ENCODE measurements at regions not wholly inside any gene's neighbourhood (a gene's known extent, or its start where the extent isn't known, plus 50 kb on each side); places are given as distances from the start of the nearest gene placed in this dataset.
"Not testable (repeated sequence)": the region's sequence is repeated elsewhere in the genome, so short reads cannot be mapped to it uniquely, and the experiment has no call there.

- peaks cover 10% of the 10 kb centered on the region for H3K27me3 Mint-ChIP-seq
- DNase-seq; POLR2A ChIA-PET; H3K36me3 Mint-ChIP-seq (ENCODE audit: low read depth); H3K9me3 Mint-ChIP-seq; H3K4me1 Mint-ChIP-seq; H3K4me3 Mint-ChIP-seq; H3K27ac Mint-ChIP-seq; CTCF ChIA-PET: not testable (repeated sequence)
Measured at GRCh38 chr4:55696424-55696823, 60.3 kb upstream of the NMU start.

- POLR2A ChIA-PET = no interaction called here
Measured at GRCh38 chr4:55706541-55706940, 70.4 kb upstream of the NMU start.

DNA sequence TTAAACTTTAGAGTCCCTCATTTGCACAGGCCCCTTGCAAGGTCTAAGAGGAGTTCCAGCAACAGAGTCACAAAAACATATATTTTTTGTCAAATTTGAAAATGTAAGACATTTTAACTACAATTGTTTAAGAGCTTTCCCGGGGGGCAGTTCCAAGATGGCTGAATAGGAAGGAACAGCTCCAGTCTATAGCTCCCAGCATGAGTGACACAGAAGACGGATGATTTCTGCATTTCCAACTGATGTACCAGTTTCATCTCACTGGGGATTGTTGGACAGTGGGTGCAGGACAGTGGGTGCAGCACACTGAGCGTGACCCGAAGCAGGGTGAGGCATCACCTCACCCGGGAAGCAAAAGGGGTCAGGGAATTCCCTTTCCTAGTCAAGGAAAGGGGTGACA, 71.4 kb upstream of the NMU start:
- Mint-ChIP-seq H3K27me3 (peaks cover 16% of the 10 kb centered on the region), H3K36me3 (ENCODE audit: low read depth) (no peaks in the 10 kb centered on the region), H3K9me3 (no peaks in the 10 kb centered on the region), H3K4me1 (peaks cover 3% of the 10 kb centered on the region), H3K27ac (no peak overlapping the region), H3K4me3 (no peak overlapping the region)
- ChIA-PET CTCF (no interaction called here), POLR2A (no interaction called here)
- DNase-seq = no peak

More at GRCh38 chr4:55706541-55706940, 70.4 kb upstream of the NMU start:
- Mint-ChIP-seq H3K4me1 (peaks cover 3% of the 10 kb centered on the region), H3K4me3 (no peak overlapping the region), H3K9me3 (no peaks in the 10 kb centered on the region), H3K36me3 (ENCODE audit: low read depth) (no peaks in the 10 kb centered on the region), H3K27ac (no peak overlapping the region), H3K27me3 (peaks cover 14% of the 10 kb centered on the region)
- no peak for DNase-seq
- CTCF ChIA-PET = no interaction called here

DNA sequence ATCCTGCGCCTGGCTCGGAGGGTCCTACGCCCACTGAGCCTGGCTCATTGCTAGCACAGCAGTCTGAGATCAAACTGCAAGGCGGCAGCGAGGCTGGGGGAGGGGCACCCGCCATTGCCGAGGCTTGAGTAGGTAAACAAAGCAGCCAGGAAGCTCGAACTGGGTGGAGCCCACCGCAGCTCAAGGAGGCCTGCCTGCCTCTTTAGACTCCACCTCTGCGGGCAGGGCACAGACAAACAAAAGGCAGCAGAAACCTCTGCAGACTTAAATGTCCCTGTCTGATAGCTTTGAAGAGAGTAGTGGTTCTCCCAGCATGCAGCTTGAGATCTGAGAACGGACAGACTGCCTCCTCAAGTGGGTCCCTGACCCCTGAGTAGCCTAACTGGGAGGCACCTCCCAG, 71.9 kb upstream of the NMU start:
- H3K4me3 Mint-ChIP-seq; POLR2A ChIA-PET; H3K4me1 Mint-ChIP-seq; H3K9me3 Mint-ChIP-seq; H3K36me3 Mint-ChIP-seq (ENCODE audit: low read depth); CTCF ChIA-PET; H3K27ac Mint-ChIP-seq: not testable (repeated sequence)
- DNase-seq = peak; percentile 20
- peaks cover 16% of the 10 kb centered on the region for H3K27me3 Mint-ChIP-seq

DNA sequence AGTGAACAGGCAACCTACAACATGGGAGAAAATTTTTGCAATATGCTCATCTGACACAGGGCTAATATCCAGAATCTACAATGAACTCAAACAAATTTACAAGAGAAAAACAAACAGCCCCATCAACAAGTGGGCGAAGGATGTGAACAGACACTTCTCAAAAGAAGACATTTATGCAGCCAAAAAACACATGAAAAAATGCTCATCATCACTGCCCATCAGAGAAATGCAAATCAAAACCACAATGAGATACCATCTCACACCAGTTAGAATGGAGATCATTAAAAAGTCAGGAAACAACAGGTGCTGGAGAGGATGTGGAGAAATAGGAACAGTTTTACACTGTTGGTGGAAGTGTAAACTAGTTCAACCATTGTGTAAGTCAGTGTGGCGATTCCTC, 76.7 kb upstream of the NMU start:
- POLR2A ChIA-PET; H3K27me3 Mint-ChIP-seq; H3K4me3 Mint-ChIP-seq; H3K4me1 Mint-ChIP-seq; H3K36me3 Mint-ChIP-seq (ENCODE audit: low read depth); H3K27ac Mint-ChIP-seq; H3K9me3 Mint-ChIP-seq; CTCF ChIA-PET; DNase-seq: not testable (repeated sequence)

DNA sequence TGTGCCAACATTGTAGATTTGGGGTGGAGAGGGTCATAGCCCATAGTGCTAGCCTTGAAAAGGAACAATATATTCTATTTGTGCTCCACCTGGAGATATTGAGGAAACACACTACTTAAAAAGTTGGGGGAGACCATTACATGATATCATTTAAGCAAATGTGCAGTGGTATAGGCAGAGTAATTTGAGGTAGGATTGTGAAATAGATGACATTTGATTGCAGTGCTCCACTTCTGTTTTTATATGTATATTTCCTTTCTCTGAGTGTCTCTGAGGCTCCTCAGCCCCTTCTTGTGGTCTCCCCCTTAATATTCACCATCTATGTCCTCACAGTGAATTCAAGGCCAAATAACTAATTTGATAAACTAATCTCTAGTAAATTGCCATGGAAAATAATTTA, 85.6 kb upstream of the NMU start:
- Mint-ChIP-seq H3K27ac (no peak overlapping the region), H3K27me3 (no peaks in the 10 kb centered on the region), H3K4me3 (no peak overlapping the region), H3K4me1 (no peaks in the 10 kb centered on the region), H3K9me3 (no peaks in the 10 kb centered on the region), H3K36me3 (ENCODE audit: low read depth) (no peaks in the 10 kb centered on the region)
- ChIA-PET POLR2A (no interaction called here), CTCF (no interaction called here)
- DNase-seq = no peak

GRCh38 chr4:55722132-55722531, 86.0 kb upstream of the NMU start:
- CTCF ChIA-PET = no interaction called here

GRCh38 chr4:55723403-55723802, 87.3 kb upstream of the NMU start:
- ChIA-PET POLR2A (no interaction called here), CTCF (no interaction called here)
- no peak overlapping the region for H3K4me3 Mint-ChIP-seq
- H3K27ac Mint-ChIP-seq = no peak overlapping the region
- H3K36me3 Mint-ChIP-seq (ENCODE audit: low read depth) = no peaks in the 10 kb centered on the region
- no peaks in the 10 kb centered on the region for H3K27me3 Mint-ChIP-seq
- no peak for DNase-seq
- H3K9me3 Mint-ChIP-seq = no peaks in the 10 kb centered on the region
- H3K4me1 Mint-ChIP-seq = no peaks in the 10 kb centered on the region

More at GRCh38 chr4:55722132-55722531, 86.0 kb upstream of the NMU start:
- Mint-ChIP-seq H3K27ac (no peak overlapping the region), H3K4me3 (no peak overlapping the region), H3K9me3 (no peaks in the 10 kb centered on the region), H3K4me1 (no peaks in the 10 kb centered on the region), H3K27me3 (no peaks in the 10 kb centered on the region), H3K36me3 (ENCODE audit: low read depth) (no peaks in the 10 kb centered on the region)
- DNase-seq = no peak
- POLR2A ChIA-PET = no interaction called here

DNA sequence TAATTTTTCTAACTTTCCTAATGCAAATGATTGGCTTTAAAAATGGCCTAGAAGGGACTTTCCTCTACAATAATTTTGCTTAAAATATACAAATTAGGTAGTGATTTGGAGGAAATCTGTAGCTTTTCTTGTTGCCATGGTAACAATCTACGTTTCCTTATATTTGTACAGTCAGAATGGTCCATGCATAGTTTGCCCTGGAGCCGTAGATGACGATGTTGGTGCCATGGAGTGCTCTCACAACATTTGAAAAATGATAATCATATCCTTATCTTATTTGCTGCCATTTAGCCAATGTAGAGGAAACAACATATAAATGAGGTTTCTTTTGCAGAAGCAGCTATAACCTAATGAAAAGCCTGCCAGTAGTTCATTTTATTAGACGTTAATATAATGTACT, 89.0 kb upstream of the NMU start:
- Mint-ChIP-seq H3K4me1 (no peaks in the 10 kb centered on the region), H3K4me3 (no peak overlapping the region), H3K27me3 (no peaks in the 10 kb centered on the region), H3K9me3 (peaks cover 2% of the 10 kb centered on the region), H3K27ac (no peak overlapping the region), H3K36me3 (ENCODE audit: low read depth) (no peaks in the 10 kb centered on the region)
- ChIA-PET CTCF (no interaction called here), POLR2A (no interaction called here)
- DNase-seq = no peak

DNA sequence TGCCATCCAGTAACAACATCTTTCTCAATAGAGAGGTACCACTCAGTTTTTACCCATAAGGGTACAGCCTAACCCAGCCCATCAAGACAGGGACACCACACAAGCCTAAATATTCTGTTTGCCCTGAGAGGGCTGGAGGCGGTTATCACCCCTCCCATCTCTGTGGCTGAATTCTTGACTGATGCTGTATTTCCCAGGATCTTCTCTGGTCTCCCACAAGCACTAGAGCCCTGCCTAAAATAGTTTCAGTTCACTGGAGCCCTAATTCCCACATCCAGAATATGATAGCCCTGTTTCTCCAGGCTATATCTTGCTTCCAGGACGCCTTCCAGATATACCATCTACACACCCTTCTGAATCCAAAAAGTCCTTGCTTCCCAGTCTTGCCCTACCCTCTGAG, 91.6 kb upstream of the NMU start:
- Mint-ChIP-seq H3K9me3 (peaks cover 2% of the 10 kb centered on the region), H3K27ac (no peak overlapping the region), H3K27me3 (peaks cover 7% of the 10 kb centered on the region), H3K4me3 (no peak overlapping the region), H3K4me1 (no peaks in the 10 kb centered on the region), H3K36me3 (ENCODE audit: low read depth) (no peaks in the 10 kb centered on the region)
- CTCF ChIA-PET = no interaction called here
- POLR2A ChIA-PET = no interaction called here
- DNase-seq = no peak

DNA sequence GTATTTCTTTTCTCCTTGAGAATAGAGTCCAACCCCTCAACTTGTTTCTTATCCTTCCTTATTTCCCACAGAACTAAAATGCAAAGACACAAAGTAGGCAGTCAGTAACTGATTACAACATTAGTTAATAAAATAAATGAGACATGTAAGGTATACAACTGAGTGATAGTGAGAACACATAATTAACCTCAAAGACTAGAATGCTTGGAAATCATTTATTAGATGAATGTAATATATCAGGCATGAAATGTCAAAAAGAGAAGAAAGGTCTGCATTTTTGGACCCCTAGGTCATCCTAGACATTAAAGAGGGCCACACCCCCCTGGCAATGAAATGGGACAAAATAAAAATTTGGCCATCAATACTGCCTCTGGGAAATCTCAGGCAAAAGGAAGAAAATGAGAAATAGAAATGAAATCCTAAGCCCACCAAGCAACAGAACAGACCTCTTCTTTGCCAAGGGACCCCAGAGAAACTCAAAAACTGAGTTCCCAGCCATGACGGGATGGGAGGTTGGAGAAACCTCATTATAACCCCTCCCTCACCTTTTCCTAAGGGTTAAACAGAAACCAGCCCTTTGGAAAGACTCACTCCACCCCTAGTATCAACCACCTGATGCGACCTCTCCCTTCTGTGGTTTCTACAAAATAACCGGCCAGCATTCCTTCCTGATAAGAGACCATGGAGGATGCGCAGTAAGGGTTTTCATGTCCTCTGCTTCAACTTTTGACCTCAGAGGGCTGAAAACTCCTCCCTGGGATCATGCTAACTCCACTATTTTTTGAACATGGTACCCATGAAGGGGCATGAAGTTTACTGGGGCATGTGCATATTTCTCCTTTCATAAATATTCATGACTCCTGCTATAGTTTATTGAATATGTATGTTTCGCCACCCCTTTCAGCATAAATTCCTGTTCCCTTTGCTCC, 90.0 kb upstream of the EXOC1L start:
- H3K4me1 Mint-ChIP-seq = no peaks in the 10 kb centered on the region
- CTCF ChIA-PET = no interaction called here
- H3K4me3 Mint-ChIP-seq = no peak overlapping the region
- H3K9me3 Mint-ChIP-seq = peaks cover 2% of the 10 kb centered on the region
- no peaks in the 10 kb centered on the region for H3K36me3 Mint-ChIP-seq (ENCODE audit: low read depth)
- no peak for DNase-seq
- no peak overlapping the region for H3K27ac Mint-ChIP-seq
- H3K27me3 Mint-ChIP-seq = peaks cover 15% of the 10 kb centered on the region
- POLR2A ChIA-PET = no interaction called here

DNA sequence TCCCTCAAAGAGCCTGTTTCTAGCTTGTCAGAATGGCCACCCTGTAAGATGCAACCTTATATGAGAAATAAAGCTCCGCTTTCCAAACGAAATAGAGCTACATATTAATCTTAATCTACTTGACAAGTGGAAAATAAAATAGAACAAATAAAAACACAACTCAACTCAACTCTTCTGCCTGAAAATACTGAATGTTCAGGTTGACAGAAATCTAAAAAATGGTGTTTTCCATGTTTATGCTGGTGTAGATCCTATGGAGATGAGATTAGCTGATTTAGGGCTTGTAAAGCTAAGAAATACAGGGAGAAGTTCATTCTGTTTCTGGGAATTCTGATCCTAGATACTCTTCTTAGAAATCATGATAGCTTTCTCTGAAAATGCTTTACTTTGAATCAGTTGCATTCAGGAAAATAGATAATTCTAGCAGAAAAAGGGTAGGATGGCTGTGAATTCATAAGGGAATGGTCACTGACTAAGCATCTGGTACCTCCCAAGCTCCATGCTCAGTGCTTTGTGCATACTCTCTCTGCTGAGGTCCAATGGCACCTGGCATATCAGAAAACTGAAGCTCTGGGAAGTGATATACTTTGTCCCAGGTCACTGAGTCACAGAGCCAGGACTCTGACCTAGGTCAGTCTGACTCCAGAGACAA, 89.2 kb upstream of the EXOC1L start:
- CTCF ChIA-PET = no interaction called here
- H3K27me3 Mint-ChIP-seq = peaks cover 20% of the 10 kb centered on the region
- POLR2A ChIA-PET = no interaction called here
- no peaks in the 10 kb centered on the region for H3K4me1 Mint-ChIP-seq
- no peak overlapping the region for H3K27ac Mint-ChIP-seq
- no peaks in the 10 kb centered on the region for H3K36me3 Mint-ChIP-seq (ENCODE audit: low read depth)
- no peak for DNase-seq
- peaks cover 2% of the 10 kb centered on the region for H3K9me3 Mint-ChIP-seq
- H3K4me3 Mint-ChIP-seq = no peak overlapping the region

DNA sequence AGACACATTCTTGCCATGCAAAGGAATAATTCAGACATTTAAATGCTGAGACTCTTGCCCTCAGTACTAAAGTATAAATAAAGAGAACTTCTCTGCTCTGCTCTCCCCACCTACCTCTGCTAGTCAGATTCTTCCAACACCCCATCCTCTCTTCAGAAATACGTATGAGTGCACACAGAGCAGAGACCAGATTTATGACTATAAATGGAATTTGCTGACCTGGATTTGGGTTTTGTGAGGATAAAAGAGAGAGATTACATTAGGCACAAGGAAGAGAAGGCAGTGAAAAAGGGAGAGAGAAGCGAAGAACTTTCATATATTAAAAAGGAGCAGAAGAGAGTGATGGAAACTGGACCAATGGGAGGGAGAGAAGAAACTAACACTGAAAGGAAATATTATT, 87.6 kb upstream of the EXOC1L start:
- Mint-ChIP-seq H3K4me1 (no peaks in the 10 kb centered on the region), H3K36me3 (ENCODE audit: low read depth) (no peaks in the 10 kb centered on the region), H3K9me3 (peaks cover 2% of the 10 kb centered on the region), H3K27me3 (peaks cover 24% of the 10 kb centered on the region), H3K27ac (no peak overlapping the region), H3K4me3 (no peak overlapping the region)
- ChIA-PET CTCF (no interaction called here), POLR2A (no interaction called here)
- no peak for DNase-seq

GRCh38 chr4:55732864-55733263, 86.7 kb upstream of the EXOC1L start:
- ChIA-PET CTCF (no interaction called here), POLR2A (no interaction called here)
- no peaks in the 10 kb centered on the region for H3K4me1 Mint-ChIP-seq
- H3K36me3 Mint-ChIP-seq (ENCODE audit: low read depth) = no peaks in the 10 kb centered on the region
- H3K27ac Mint-ChIP-seq = no peak overlapping the region
- H3K9me3 Mint-ChIP-seq = peaks cover 2% of the 10 kb centered on the region
- DNase-seq = no peak
- H3K27me3 Mint-ChIP-seq = peaks cover 30% of the 10 kb centered on the region
- H3K4me3 Mint-ChIP-seq = no peak overlapping the region

Data from activated CD4-positive, alpha-beta memory T cell treated with anti-CD3 and anti-CD28 coated beads, Interleukin-2, amount 10 ng/mL, durations not matched to agents 7 days and 5 days (primary cell).